Transverse colon (tissue), 4 donors: ENCODE measurements at regions not wholly inside any gene's neighbourhood (a gene's known extent, or its start where the extent isn't known, plus 50 kb on each side); places are given as distances from the start of the nearest gene placed in this dataset.
"Not testable (repeated sequence)": the region's sequence is repeated elsewhere in the genome, so short reads cannot be mapped to it uniquely, and the experiment has no call there.

ENCODE experiments used
- DNase-seq: peaks from one replicate; pipeline ENCODE4 v3.0.0-alpha.2; 2019
- H3K27ac ChIP-seq, 4 donors: fragments of 200-600 bp; sonication (generic); 2 replicates each; pipeline ENCODE4 v1.5.1; 2016 to 2018; ENCODE audit warnings: inconsistent platforms in 4 of 4
- H3K27me3 ChIP-seq: fragments of 200-600 bp; sonication (generic); 2 replicates; pipeline ENCODE4 v1.5.1; 2017; ENCODE audit warnings: inconsistent platforms
- H3K36me3 ChIP-seq, 4 donors: fragments of 200-600 bp; sonication (generic); 2 replicates each; pipeline ENCODE4 v1.5.1; 2017 to 2019; ENCODE audit warnings: inconsistent platforms in 4 of 4
- H3K4me1 ChIP-seq, 4 donors: fragments of 200-600 bp; sonication (generic); 2 replicates each; pipeline ENCODE4 v1.5.1; 2017 to 2020; ENCODE audit warnings: inconsistent platforms in 4 of 4
- H3K4me3 ChIP-seq, 4 donors: fragments of 200-600 bp; sonication (generic); 1 replicate in 1 of 4; 2 replicates in 3 of 4; pipeline versions ENCODE4 v1.5.1 to v1.6.1; 2017 to 2019; ENCODE audit warnings: inconsistent platforms in 4 of 4
- H3K9me3 ChIP-seq, 2 donors: fragments of 200-600 bp; sonication (generic); 2 replicates each; pipeline ENCODE4 v1.5.1; 2017 to 2019; ENCODE audit warnings: inconsistent platforms in 2 of 2
- CTCF ChIP-seq, 5 experiments: fragments of 200-600 bp in 3 of 5; fragments of 450-650 bp in 2 of 5; sonication (generic) in 3 of 5; IDR thresholded peaks; 1 replicate in 2 of 5; 2 replicates in 3 of 5; pipeline ENCODE4 v1.5.1; 2016 to 2017; ENCODE audit warnings: antibody characterized with exemption in 5 of 5, inconsistent platforms in 3 of 5, mild to moderate bottlenecking in 2 of 5, moderate library complexity in 1 of 5
- EP300 ChIP-seq: sonication (generic); formaldehyde crosslinking; IDR thresholded peaks from one replicate; pipeline ENCODE4 v1.6.1; 2017; ENCODE audit warnings: antibody characterized with exemption, low read depth
- POLR2A ChIP-seq: fragments of 450-650 bp; IDR thresholded peaks from one replicate; pipeline ENCODE4 v1.6.1; 2016; ENCODE audit warnings: antibody characterized with exemption, mild to moderate bottlenecking, moderate library complexity
- POLR2AphosphoS5 ChIP-seq, 3 donors: sonication (generic); formaldehyde crosslinking; IDR thresholded peaks; one replicate each; pipeline ENCODE4 v1.6.1; 2016; ENCODE audit warnings: antibody characterized with exemption in 3 of 3
- WGBS, 2 donors: methylation state at CpG; one replicate each; pipeline ENCODE4 v1.1.5; 2018; ENCODE audit warnings: low coverage in 1 of 2; 5-methylcytosine and 5-hydroxymethylcytosine counted together
- in situ Hi-C, 4 donors: fragments of 200-750 bp; cut with MboI; loops; one replicate each; pipeline versions ENCODE4 v1.15.0 to v1.15.1; 2017; ENCODE audit warnings: low sequenced_read_pairs in 3 of 4, low pct_ligation_motif_present in 1 of 4, low pct_unique_long_range_greater_than_20kb in 1 of 4
- intact Hi-C: fragments of 100-400 bp; cut with DNase I; formaldehyde crosslinking; loops from one replicate; pipeline ENCODE4 v1.15.1; 2023; ENCODE audit warnings: low total_unique reads

DNA sequence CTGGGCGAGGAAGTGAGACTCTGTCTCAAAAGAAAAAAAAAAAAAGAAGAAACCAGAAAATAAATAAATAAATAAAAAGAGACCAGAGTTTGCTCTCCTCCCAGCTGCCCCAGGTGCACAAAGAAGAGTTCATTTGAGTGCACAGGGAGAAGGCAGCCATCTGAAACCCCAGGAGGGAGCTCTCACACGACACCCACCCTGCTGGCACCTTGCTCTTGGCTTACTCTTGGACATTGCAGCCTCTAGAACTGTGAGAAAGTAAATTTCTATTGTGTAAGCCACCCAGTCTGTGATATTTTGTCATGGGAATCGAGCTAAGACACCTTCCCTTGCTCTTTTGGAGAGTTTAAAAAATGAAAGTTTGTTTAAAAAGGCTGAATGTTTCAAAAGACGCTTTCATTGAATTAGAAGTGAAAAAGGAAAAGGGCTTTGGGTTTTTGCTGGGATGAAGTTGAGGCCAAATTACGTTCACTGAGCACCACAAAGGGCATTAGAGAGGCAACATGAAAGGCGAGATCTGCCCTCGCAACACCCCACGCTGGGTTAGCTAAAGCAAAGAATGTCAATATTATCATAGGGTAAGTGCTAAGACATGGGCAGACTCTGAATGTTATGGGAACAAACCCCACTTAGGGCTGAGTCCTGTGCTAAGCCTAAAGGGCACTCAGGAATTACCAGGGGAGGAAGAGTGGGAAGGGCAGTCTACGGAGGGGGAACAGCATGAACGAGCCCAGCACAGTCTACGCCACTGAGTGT, 128.9 kb upstream of the RIOK3 start:
- H3K27ac ChIP-seq: no peak overlapping the region
- in situ Hi-C loops: no loop called here
- H3K27me3 ChIP-seq: no peaks in the 10 kb centered on the region
- no peak for DNase-seq
- intact Hi-C loops: no loop called here
- H3K4me3 ChIP-seq: no peak overlapping the region
- no peak for TF ChIP-seq POLR2A
- TF ChIP-seq EP300: no peak
- no peak for TF ChIP-seq CTCF (IDR thresholded peaks at IDR 0.05)
- TF ChIP-seq POLR2AphosphoS5 (IDR thresholded peaks at IDR 0.05): no peak
- no peaks in the 10 kb centered on the region for H3K4me1 ChIP-seq
- H3K9me3 ChIP-seq: no peaks in the 10 kb centered on the region
- H3K36me3 ChIP-seq: no peaks in the 10 kb centered on the region
- WGBS, 2 donors: 87 to 91% methylated on average over 8 to 11 of the region's 11 CpGs

DNA sequence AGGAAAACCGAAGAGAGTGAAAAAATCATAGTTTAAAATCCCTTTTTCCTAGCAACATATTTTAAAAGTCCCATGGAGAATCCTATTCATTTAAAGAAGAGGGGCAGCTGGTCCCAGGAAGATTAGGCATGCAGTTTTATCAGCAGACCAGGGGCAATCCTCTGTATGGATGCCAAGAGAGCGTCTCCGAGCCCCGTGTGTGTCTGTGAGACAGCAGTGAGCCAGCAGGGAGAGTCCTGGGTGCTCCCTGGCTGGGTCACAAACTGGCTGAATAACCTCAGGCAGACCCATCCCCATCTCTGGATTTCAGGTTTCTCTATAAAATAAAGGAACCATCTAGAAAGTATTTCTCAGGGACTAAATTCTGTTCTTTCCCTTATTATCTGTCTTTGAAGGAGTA, 128.2 kb upstream of the RIOK3 start:
- in situ Hi-C loops: no loop called here
- 88 to 94% methylated on average over 4 of the region's 4 CpGs for WGBS, 2 donors

GRCh38 chr18:23329671-23330070, 123.4 kb upstream of the RIOK3 start:
- intact Hi-C loops, H3K9me3 ChIP-seq, H3K4me3 ChIP-seq, H3K36me3 ChIP-seq, H3K27me3 ChIP-seq, in situ Hi-C loops, H3K4me1 ChIP-seq, DNase-seq, H3K27ac ChIP-seq: not testable (repeated sequence)
- WGBS, 2 donors: 89 to 91% methylated on average over 3 of the region's 3 CpGs

More for the DNA sequence above, 128.2 kb upstream of the RIOK3 start:
- no peak overlapping the region for H3K4me3 ChIP-seq
- no peak overlapping the region for H3K27ac ChIP-seq
- TF ChIP-seq CTCF (IDR thresholded peaks at IDR 0.05) (no peak), EP300 (no peak), POLR2AphosphoS5 (IDR thresholded peaks at IDR 0.05) (no peak), POLR2A (no peak)
- H3K9me3 ChIP-seq: no peaks in the 10 kb centered on the region
- no peaks in the 10 kb centered on the region for H3K36me3 ChIP-seq
- no peaks in the 10 kb centered on the region for H3K27me3 ChIP-seq
- DNase-seq: no peak
- intact Hi-C loops: no loop called here
- H3K4me1 ChIP-seq: no peaks in the 10 kb centered on the region

GRCh38 chr18:23330423-23330822, 122.7 kb upstream of the RIOK3 start:
- in situ Hi-C loops (no loop called here), intact Hi-C loops (no loop called here)
- no peak overlapping the region for H3K4me3 ChIP-seq
- DNase-seq: peak; percentile 44
- H3K36me3 ChIP-seq: no peaks in the 10 kb centered on the region
- H3K9me3 ChIP-seq: no peaks in the 10 kb centered on the region
- no peaks in the 10 kb centered on the region for H3K4me1 ChIP-seq
- no peaks in the 10 kb centered on the region for H3K27me3 ChIP-seq
- WGBS, 2 donors: 84 to 98% methylated on average over 7 to 8 of the region's 8 CpGs
- TF ChIP-seq EP300 (no peak), CTCF (IDR thresholded peaks at IDR 0.05) (no peak), POLR2A (no peak), POLR2AphosphoS5 (IDR thresholded peaks at IDR 0.05) (no peak)
- no peak overlapping the region for H3K27ac ChIP-seq
